ENCODE measurements at regions not wholly inside any gene's neighbourhood (a gene's known extent, or its start where the extent isn't known, plus 50 kb on each side); places are given as distances from the start of the nearest gene placed in this dataset.

DNA sequence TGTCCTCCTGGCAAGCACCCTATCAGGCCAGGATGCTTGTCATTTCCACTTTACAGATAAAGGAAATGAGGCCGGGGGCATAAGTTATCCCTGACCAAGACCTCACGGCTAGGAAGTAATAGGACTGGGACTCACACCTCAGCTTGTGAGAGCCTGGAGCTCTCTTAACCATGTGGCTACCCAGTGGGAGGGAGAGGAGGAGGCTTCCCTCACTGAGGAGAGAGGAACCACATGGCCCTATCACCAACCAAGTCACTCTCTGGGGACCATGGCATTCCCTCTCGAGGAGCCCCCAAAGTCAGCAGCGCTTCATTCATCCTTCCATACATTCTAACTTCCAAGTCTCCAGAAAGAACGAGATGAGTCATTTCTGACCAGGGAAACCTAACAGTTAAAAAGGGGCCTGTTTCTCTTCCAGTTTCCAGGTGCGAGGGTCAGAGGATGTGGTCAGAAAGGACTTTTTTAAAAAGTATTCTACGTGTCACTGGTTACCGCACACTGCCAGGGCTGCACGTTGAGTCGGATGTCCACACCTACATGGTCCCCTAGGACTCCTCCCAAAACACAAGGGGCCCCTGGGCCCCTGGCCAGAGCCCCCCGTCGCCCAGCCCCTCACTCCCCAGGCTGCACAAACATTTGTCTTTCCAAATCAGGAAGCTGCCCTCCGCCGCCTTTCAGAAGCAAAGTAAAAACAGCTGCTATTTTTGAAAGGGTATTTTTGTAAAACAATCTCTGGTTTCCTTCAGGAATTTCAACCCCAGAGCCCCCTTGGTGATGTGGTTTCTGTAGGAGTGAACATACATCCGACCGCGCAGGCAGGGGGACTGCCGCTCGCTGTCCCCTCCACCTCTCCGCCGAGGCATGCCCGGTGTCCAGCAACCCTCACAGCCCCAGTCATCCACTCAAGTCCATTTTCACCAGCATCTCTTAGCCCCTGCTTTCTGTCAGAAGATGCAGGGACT lies 128.2 kb upstream of the CHST15 start:
- Mint-ChIP-seq H3K4me3 (peak overlapping the region; percentile 21), H3K36me3 (no peaks in the 10 kb centered on the region), H3K27ac (no peak overlapping the region), H3K9me3 (no peaks in the 10 kb centered on the region), H3K27me3 (ENCODE audit: low read depth in 2 of 2) (peaks cover 2 to 7% of the 10 kb centered on the region in 2 donors), H3K4me1 (peaks cover 24 to 27% of the 10 kb centered on the region in 2 donors)
- Histone ChIP-seq H3K27me3 (ENCODE audit: control insufficient read depth, insufficient read depth, low read length) (no peaks in the 10 kb centered on the region), H3K4me1 (ENCODE audit: control insufficient read depth, insufficient read depth, low read length) (peaks cover 24% of the 10 kb centered on the region), H3K9me3 (ENCODE audit: control insufficient read depth, insufficient read depth, low read length) (no peaks in the 10 kb centered on the region), H3K4me3 (ENCODE audit: low read length) (no peak overlapping the region), H3K27ac (ENCODE audit: low read length) (no peak overlapping the region), H3K36me3 (ENCODE audit: control insufficient read depth, insufficient read depth, low read length) (no peaks in the 10 kb centered on the region)
- intact Hi-C loops (cut with micrococcal nuclease): no loop called here
- 33% methylated on average over 20 of the region's 22 CpGs for WGBS (ENCODE audit: insufficient coverage)
- DNase-seq: no peak
- TF ChIP-seq, protein P1, sequence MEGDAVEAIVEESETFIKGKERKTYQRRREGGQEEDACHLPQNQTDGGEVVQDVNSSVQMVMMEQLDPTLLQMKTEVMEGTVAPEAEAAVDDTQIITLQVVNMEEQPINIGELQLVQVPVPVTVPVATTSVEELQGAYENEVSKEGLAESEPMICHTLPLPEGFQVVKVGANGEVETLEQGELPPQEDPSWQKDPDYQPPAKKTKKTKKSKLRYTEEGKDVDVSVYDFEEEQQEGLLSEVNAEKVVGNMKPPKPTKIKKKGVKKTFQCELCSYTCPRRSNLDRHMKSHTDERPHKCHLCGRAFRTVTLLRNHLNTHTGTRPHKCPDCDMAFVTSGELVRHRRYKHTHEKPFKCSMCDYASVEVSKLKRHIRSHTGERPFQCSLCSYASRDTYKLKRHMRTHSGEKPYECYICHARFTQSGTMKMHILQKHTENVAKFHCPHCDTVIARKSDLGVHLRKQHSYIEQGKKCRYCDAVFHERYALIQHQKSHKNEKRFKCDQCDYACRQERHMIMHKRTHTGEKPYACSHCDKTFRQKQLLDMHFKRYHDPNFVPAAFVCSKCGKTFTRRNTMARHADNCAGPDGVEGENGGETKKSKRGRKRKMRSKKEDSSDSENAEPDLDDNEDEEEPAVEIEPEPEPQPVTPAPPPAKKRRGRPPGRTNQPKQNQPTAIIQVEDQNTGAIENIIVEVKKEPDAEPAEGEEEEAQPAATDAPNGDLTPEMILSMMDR (IDR thresholded peaks at IDR 0.05): no peak
- peak in 1 of 3 donors; percentile 22 for ATAC-seq

DNA sequence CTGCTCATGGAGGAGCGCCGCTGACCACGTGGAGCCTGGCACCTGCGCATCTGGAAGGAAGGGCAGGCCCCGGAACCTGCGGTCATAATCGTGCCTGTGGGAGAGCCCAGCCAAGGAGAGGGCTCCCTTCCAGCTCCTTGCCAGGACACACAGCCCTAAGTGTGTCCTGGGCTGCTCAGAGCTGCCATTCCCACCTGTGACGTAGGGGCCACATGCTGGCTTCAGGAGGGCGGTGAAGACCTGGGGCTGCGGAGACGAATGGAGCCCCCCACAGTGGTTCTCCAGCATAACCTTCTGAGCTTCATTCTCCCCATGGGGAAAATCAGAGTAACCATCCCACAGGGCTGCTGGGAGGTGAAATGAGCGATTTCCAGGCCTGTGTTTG lies 127.6 kb upstream of the CHST15 start:
- Histone ChIP-seq H3K27me3 (ENCODE audit: control insufficient read depth, insufficient read depth, low read length) (no peaks in the 10 kb centered on the region), H3K4me1 (ENCODE audit: control insufficient read depth, insufficient read depth, low read length) (peaks cover 24% of the 10 kb centered on the region), H3K27ac (ENCODE audit: low read length) (no peak overlapping the region), H3K9me3 (ENCODE audit: control insufficient read depth, insufficient read depth, low read length) (no peaks in the 10 kb centered on the region), H3K36me3 (ENCODE audit: control insufficient read depth, insufficient read depth, low read length) (no peaks in the 10 kb centered on the region), H3K4me3 (ENCODE audit: low read length) (no peak overlapping the region)
- Mint-ChIP-seq H3K4me1 (peaks cover 21 to 22% of the 10 kb centered on the region in 2 donors), H3K36me3 (no peaks in the 10 kb centered on the region), H3K4me3 (no peak overlapping the region), H3K27ac (no peak overlapping the region), H3K9me3 (no peaks in the 10 kb centered on the region), H3K27me3 (ENCODE audit: low read depth in 2 of 2) (peaks cover 2 to 10% of the 10 kb centered on the region in 2 donors)
- DNase-seq (no peak), ATAC-seq (no peak)
- WGBS (ENCODE audit: insufficient coverage): 85% methylated on average over 12 of the region's 12 CpGs
- intact Hi-C loops (cut with micrococcal nuclease): no loop called here
- TF ChIP-seq, protein P1 (IDR thresholded peaks at IDR 0.05): no peak

DNA sequence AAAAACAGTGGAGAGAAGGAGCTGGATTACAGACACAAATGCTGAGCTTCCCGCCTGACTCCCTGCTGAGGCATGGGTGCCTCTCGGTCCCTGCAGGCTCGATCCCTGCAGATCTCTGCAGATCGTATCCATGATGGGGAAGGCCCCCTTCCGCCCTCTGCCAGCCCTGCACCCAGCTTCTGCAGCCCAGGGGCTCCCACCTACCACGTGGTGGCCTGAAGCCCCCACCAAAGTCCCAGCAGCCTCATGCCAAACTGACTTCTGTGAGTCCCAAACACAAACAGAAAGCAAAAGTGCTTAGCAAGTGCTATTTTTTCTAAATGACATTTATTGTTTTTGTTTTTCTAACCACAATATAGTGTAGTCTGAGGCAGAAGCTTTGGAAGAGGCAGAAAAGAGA lies 127.1 kb upstream of the CHST15 start:
- Mint-ChIP-seq H3K4me3 (no peak overlapping the region), H3K36me3 (no peaks in the 10 kb centered on the region), H3K27me3 (ENCODE audit: low read depth in 2 of 2) (peaks cover 0 to 10% of the 10 kb centered on the region in 2 donors), H3K4me1 (peaks cover 16 to 19% of the 10 kb centered on the region in 2 donors), H3K9me3 (no peaks in the 10 kb centered on the region), H3K27ac (no peak overlapping the region)
- intact Hi-C loops (cut with micrococcal nuclease): no loop called here
- Histone ChIP-seq H3K36me3 (ENCODE audit: control insufficient read depth, insufficient read depth, low read length) (no peaks in the 10 kb centered on the region), H3K27ac (ENCODE audit: low read length) (no peak overlapping the region), H3K4me3 (ENCODE audit: low read length) (no peak overlapping the region), H3K4me1 (ENCODE audit: control insufficient read depth, insufficient read depth, low read length) (peaks cover 24% of the 10 kb centered on the region), H3K27me3 (ENCODE audit: control insufficient read depth, insufficient read depth, low read length) (no peaks in the 10 kb centered on the region), H3K9me3 (ENCODE audit: control insufficient read depth, insufficient read depth, low read length) (no peaks in the 10 kb centered on the region)
- DNase-seq (no peak), ATAC-seq (no peak)
- 74% methylated on average over 6 of the region's 6 CpGs for WGBS (ENCODE audit: insufficient coverage)
- TF ChIP-seq, protein P1 (IDR thresholded peaks at IDR 0.05): no peak
